Liver (tissue), 8 donors: ENCODE measurements at regions not wholly inside any gene's neighbourhood (a gene's known extent, or its start where the extent isn't known, plus 50 kb on each side); places are given as distances from the start of the nearest gene placed in this dataset.

Experiments
- DNase-seq: peaks from one replicate; pipeline ENCODE4 v3.0.0-alpha.2; 2017; ENCODE audit warnings: low spot score
- H3K27ac ChIP-seq, 2 donors: one replicate each; pipeline ENCODE4 v1.7.0; 2013; ENCODE audit warnings: inconsistent platforms in 2 of 2, low read length in 2 of 2, control low read depth in 1 of 2, low read depth in 1 of 2, mild to moderate bottlenecking in 1 of 2
- H3K27me3 ChIP-seq, 4 donors: one replicate each; pipeline versions ENCODE4 v1.6.1 to v1.7.0; 2013; ENCODE audit warnings: low read length in 3 of 4, inconsistent platforms in 1 of 4, mild to moderate bottlenecking in 1 of 4, moderate library complexity in 1 of 4; ENCODE audit not compliant: control insufficient read depth in 4 of 4, insufficient read depth in 4 of 4
- H3K36me3 ChIP-seq, 4 donors: one replicate each; pipeline versions ENCODE4 v1.6.1 to v1.7.0; 2013; ENCODE audit warnings: low read length in 3 of 4, mild to moderate bottlenecking in 3 of 4, low read depth in 1 of 4, moderate library complexity in 1 of 4; ENCODE audit not compliant: control insufficient read depth in 4 of 4, insufficient read depth in 3 of 4
- H3K4me1 ChIP-seq, 4 donors: one replicate each; pipeline versions ENCODE4 v1.6.1 to v1.7.0; 2013; ENCODE audit warnings: low read length in 3 of 4, mild to moderate bottlenecking in 3 of 4, moderate library complexity in 1 of 4; ENCODE audit not compliant: control insufficient read depth in 4 of 4, insufficient read depth in 4 of 4
- H3K4me3 ChIP-seq, 3 donors: one replicate each; pipeline versions ENCODE4 v1.6.1 to v1.7.0; 2013; ENCODE audit warnings: low read length in 3 of 3, control low read depth in 1 of 3, low read depth in 1 of 3, mild to moderate bottlenecking in 1 of 3
- H3K9ac ChIP-seq, 2 donors: one replicate each; pipeline ENCODE4 v1.7.0; 2013; ENCODE audit warnings: low read length in 2 of 2, mild to moderate bottlenecking in 2 of 2, moderate library complexity in 2 of 2, control low read depth in 1 of 2, low read depth in 1 of 2
- H3K9me3 ChIP-seq, 4 donors: one replicate each; pipeline versions ENCODE4 v1.6.1 to v1.7.0; 2013; ENCODE audit warnings: low read length in 3 of 4; ENCODE audit not compliant: control insufficient read depth in 4 of 4
- ATF3 ChIP-seq: IDR thresholded peaks from 2 replicates; pipeline ENCODE4 v1.6.1; 2016; ENCODE audit warnings: antibody characterized with exemption
- CTCF ChIP-seq: fragments of 150-350 bp; IDR thresholded peaks from 2 replicates; pipeline ENCODE4 v1.5.1; 2017; ENCODE audit warnings: improper control_type of control experiment, low read depth, low read length; ENCODE audit not compliant: missing input control
- EGR1 ChIP-seq, 2 donors: IDR thresholded peaks; 2 replicates each; pipeline ENCODE4 v1.6.1; 2016 to 2018; ENCODE audit warnings: antibody characterized with exemption in 2 of 2, low read depth in 2 of 2
- FOXA1 ChIP-seq: IDR thresholded peaks from 2 replicates; pipeline ENCODE4 v1.6.1; 2016; ENCODE audit warnings: antibody characterized with exemption
- FOXA2 ChIP-seq: IDR thresholded peaks from 2 replicates; pipeline ENCODE4 v1.6.1; 2016; ENCODE audit warnings: antibody characterized with exemption
- GABPA ChIP-seq, 2 donors: IDR thresholded peaks in 1 of 2; conservative IDR thresholded peaks in 1 of 2; 2 replicates each; pipeline ENCODE4 v1.6.1; 2016; ENCODE audit warnings: antibody characterized with exemption in 2 of 2, mild to moderate bottlenecking in 1 of 2, moderate library complexity in 1 of 2
- HNF4A ChIP-seq, 2 donors: conservative IDR thresholded peaks; 2 replicates each; pipeline ENCODE4 v1.6.1; 2016; ENCODE audit warnings: antibody characterized with exemption in 2 of 2, mild to moderate bottlenecking in 2 of 2
- HNF4G ChIP-seq: IDR thresholded peaks from 2 replicates; pipeline ENCODE4 v1.6.1; 2016; ENCODE audit warnings: antibody characterized with exemption
- JUND ChIP-seq, 2 donors: IDR thresholded peaks; 2 replicates each; pipeline ENCODE4 v1.6.1; 2016; ENCODE audit warnings: antibody characterized with exemption in 2 of 2
- MAX ChIP-seq: IDR thresholded peaks from 2 replicates; pipeline ENCODE4 v1.6.1; 2016; ENCODE audit warnings: antibody characterized with exemption
- NR2F2 ChIP-seq: IDR thresholded peaks from 2 replicates; pipeline ENCODE4 v1.6.1; 2016; ENCODE audit warnings: antibody characterized with exemption
- RAD21 ChIP-seq, 2 donors: IDR thresholded peaks; 2 replicates each; pipeline ENCODE4 v1.6.1; 2016; ENCODE audit warnings: antibody characterized with exemption in 2 of 2, mild to moderate bottlenecking in 2 of 2
- REST ChIP-seq: IDR thresholded peaks from 2 replicates; pipeline ENCODE4 v1.6.1; 2016; ENCODE audit warnings: antibody characterized with exemption, mild to moderate bottlenecking
- RXRA ChIP-seq, 2 donors: IDR thresholded peaks; 2 replicates each; pipeline ENCODE4 v1.6.1; 2017 to 2018; ENCODE audit warnings: antibody characterized with exemption in 2 of 2, mild to moderate bottlenecking in 1 of 2
- SP1 ChIP-seq: IDR thresholded peaks from 2 replicates; pipeline ENCODE4 v1.6.1; 2018; ENCODE audit warnings: antibody characterized with exemption, mild to moderate bottlenecking
- TAF1 ChIP-seq: conservative IDR thresholded peaks from 2 replicates; pipeline ENCODE4 v1.6.1; 2016; ENCODE audit warnings: antibody characterized with exemption, mild to moderate bottlenecking
- YY1 ChIP-seq: IDR thresholded peaks from 2 replicates; pipeline ENCODE4 v1.6.1; 2016; ENCODE audit warnings: antibody characterized with exemption, mild to moderate bottlenecking
- ZBTB33 ChIP-seq: IDR thresholded peaks from 2 replicates; pipeline ENCODE4 v1.6.1; 2016; ENCODE audit warnings: antibody characterized with exemption
- WGBS: extraction: QIAGEN DNeasy Blood & Tissue Kit; methylation state at CpG from one replicate; pipeline ENCODE4 v1.1.7; 2013; 5-methylcytosine and 5-hydroxymethylcytosine counted together
- donor health status: healthy.
- donor health status: healthy.
- donor health status: healthy.
- donor health status: healthy.
- donor health status: healthy.

- Histone ChIP-seq H3K27ac (no peak overlapping the region), H3K9ac (no peak overlapping the region), H3K4me3 (no peak overlapping the region), H3K4me1 (no peaks in the 10 kb centered on the region), H3K27me3 (no peaks in the 10 kb centered on the region), H3K9me3 (no peaks in the 10 kb centered on the region), H3K36me3 (no peaks in the 10 kb centered on the region)
- TF ChIP-seq NR2F2, result no peak
- TF ChIP-seq GABPA (IDR thresholded peaks at IDR 0.05 in 1 of 2, conservative IDR thresholded peaks at IDR 0.05 in 1 of 2), result no peak
- no peak for TF ChIP-seq RXRA (IDR thresholded peaks at IDR 0.05)
- TF ChIP-seq CTCF, result no peak
- TF ChIP-seq REST, result no peak
- TF ChIP-seq HNF4A (conservative IDR thresholded peaks at IDR 0.05), result no peak
- TF ChIP-seq TAF1, result no peak
- TF ChIP-seq YY1, result no peak
- DNase-seq, result no peak
- WGBS, result 83% methylated on average over 3 of the region's 3 CpGs
Measured at GRCh38 chr21:29413683-29414082, 115.0 kb downstream of the BACH1 start.

- Histone ChIP-seq H3K9ac (no peak overlapping the region), H3K27me3 (no peaks in the 10 kb centered on the region), H3K9me3 (no peaks in the 10 kb centered on the region), H3K4me1 (no peaks in the 10 kb centered on the region), H3K27ac (no peak overlapping the region), H3K4me3 (no peak overlapping the region), H3K36me3 (no peaks in the 10 kb centered on the region)
- WGBS, result 96% methylated on average over 4 of the region's 4 CpGs
- TF ChIP-seq FOXA1, result no peak
- no peak for TF ChIP-seq HNF4G
- no peak for TF ChIP-seq EGR1 (IDR thresholded peaks at IDR 0.05; ENCODE audit: low read depth in 2 of 2)
- no peak for TF ChIP-seq SP1
- TF ChIP-seq REST, result no peak
- TF ChIP-seq NR2F2, result no peak
- no peak for TF ChIP-seq RAD21 (IDR thresholded peaks at IDR 0.05)
- no peak for TF ChIP-seq JUND (IDR thresholded peaks at IDR 0.05)
- no peak for TF ChIP-seq ZBTB33
- no peak for TF ChIP-seq MAX
- TF ChIP-seq TAF1, result no peak
- TF ChIP-seq FOXA2, result no peak
- TF ChIP-seq ATF3, result no peak
- no peak for TF ChIP-seq GABPA (IDR thresholded peaks at IDR 0.05 in 1 of 2, conservative IDR thresholded peaks at IDR 0.05 in 1 of 2)
- TF ChIP-seq RXRA (IDR thresholded peaks at IDR 0.05), result no peak
- TF ChIP-seq CTCF, result no peak
- no peak for TF ChIP-seq YY1
- TF ChIP-seq HNF4A (conservative IDR thresholded peaks at IDR 0.05), result no peak
- no peak for DNase-seq
Measured at GRCh38 chr21:29416268-29416667, 117.5 kb downstream of the BACH1 start.
